ENCODE measurements at regions not wholly inside any gene's neighbourhood (a gene's known extent, or its start where the extent isn't known, plus 50 kb on each side); places are given as distances from the start of the nearest gene placed in this dataset.

- no peak for DNase-seq (ENCODE audit: low read depth)
Observed at GRCh38 chr1:234675006-234675405, 65.0 kb upstream of the IRF2BP2 start.

- DNase-seq (ENCODE audit: low read depth) = no peak
Observed at GRCh38 chr1:234674218-234674815, 64.3 kb upstream of the IRF2BP2 start.

- DNase-seq (ENCODE audit: low read depth) = no peak
Observed at GRCh38 chr1:234672349-234673135, 62.6 kb upstream of the IRF2BP2 start.

GRCh38 chr1:234670967-234671626 lies 61.1 kb upstream of the IRF2BP2 start:
- no peak for DNase-seq (ENCODE audit: low read depth)

- no peak for DNase-seq (ENCODE audit: low read depth)
Observed at GRCh38 chr1:234669499-234669898, 59.5 kb upstream of the IRF2BP2 start.

GRCh38 chr1:234668577-234668955 lies 58.6 kb upstream of the IRF2BP2 start:
- DNase-seq (ENCODE audit: low read depth) = no peak

- DNase-seq (ENCODE audit: low read depth) = no peak
Observed at GRCh38 chr1:234667600-234668576, 57.9 kb upstream of the IRF2BP2 start.

- no peak for DNase-seq (ENCODE audit: low read depth)
Observed at GRCh38 chr1:234666761-234667160, 56.8 kb upstream of the IRF2BP2 start.

- DNase-seq (ENCODE audit: low read depth) = no peak
Observed at GRCh38 chr1:234665975-234666605, 56.1 kb upstream of the IRF2BP2 start.

- DNase-seq (ENCODE audit: low read depth) = no peak
Observed at GRCh38 chr1:234662148-234662547, 52.2 kb upstream of the IRF2BP2 start.

GRCh38 chr1:234661317-234661928 lies 51.4 kb upstream of the IRF2BP2 start:
- no peak for DNase-seq (ENCODE audit: low read depth)

GRCh38 chr1:234660536-234661316 lies 50.7 kb upstream of the IRF2BP2 start:
- no peak for DNase-seq (ENCODE audit: low read depth)

Data from Daoy (cell line).